ENCODE measurements at regions not wholly inside any gene's neighbourhood (a gene's known extent, or its start where the extent isn't known, plus 50 kb on each side); places are given as distances from the start of the nearest gene placed in this dataset.

DNA sequence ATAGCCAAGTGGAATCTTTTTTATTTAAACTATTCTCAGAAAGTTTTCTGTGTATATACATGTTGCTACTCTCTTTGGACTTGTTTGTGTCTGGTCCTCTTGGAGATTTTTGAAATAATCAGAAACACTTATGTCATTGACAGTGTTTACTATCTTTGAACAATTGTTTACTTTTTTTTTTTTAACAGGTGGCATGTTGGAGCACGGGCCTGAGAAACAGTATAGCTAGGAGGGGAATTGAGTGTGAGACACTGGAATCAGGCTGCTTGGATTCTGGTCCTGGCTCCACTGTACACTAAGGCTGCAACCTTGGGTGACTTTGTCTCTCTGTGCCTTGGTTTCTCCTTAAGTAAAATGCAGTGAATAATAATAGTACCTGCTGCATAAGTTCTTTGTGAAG lies 279.6 kb downstream of the PRL start:
- no peak overlapping the region for H3K4me3 ChIP-seq (ENCODE audit: low read depth, low read length)

GRCh38 chr6:22017766-22018165 lies 279.1 kb downstream of the PRL start:
- no peak overlapping the region for H3K4me3 ChIP-seq (ENCODE audit: low read depth, low read length)

- no peak overlapping the region for H3K4me3 ChIP-seq (ENCODE audit: low read depth, low read length)
Observed at GRCh38 chr6:22019857-22020256, 277.0 kb downstream of the PRL start.

DNA sequence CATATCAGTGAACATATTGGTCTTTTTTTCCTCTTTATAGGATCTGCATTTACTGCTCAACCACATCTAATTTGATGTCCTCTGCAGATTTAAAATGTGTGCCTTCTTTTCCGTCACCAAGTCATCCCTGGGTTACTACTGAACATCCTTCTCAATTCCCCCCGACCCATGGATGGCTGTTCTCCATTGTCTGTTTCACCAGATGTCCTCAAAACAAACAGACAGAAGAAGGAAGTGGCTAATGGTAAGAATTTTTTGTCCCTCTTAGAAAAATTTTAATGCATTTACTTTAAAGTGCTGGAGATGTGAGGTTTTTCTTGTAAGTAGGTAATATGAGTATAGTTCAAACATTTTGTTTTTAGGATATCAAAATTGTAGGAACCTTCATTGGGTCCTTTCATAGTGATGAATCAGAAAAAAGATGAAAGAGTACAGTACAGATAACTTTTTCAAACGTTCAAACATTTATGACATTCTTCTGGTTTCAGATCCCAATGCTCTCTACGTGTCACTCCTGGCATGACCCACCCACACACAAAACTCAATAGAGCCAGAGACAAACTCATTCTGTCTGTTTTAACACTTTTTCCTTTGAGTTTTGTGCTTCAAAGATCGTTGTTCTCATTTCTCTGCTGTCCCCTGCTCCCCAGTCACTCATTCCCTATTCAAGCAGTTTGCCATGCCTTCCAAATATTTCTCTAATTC lies 276.4 kb downstream of the PRL start:
- no peak overlapping the region for H3K4me3 ChIP-seq (ENCODE audit: low read depth, low read length)

DNA sequence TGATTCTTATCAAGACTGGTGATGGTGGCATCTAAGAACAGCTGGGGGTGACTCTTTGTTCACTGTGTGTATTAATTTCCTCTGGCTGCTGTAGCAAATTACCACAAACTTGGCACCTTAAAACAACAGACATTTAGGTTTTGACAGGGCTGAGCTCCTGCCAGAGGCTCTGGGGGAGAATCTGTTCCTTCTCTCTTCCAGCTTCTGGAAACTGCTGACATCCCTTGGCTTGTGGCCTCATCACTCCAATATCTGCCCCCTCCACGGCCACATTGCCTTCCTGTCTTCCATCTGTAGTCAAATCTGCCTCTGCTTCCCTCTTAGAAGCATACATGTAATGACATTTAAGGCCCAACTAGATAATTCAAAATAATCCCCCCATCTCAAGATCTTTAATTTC lies 274.9 kb downstream of the PRL start:
- H3K4me3 ChIP-seq (ENCODE audit: low read depth, low read length) = no peak overlapping the region

- no peak overlapping the region for H3K4me3 ChIP-seq (ENCODE audit: low read depth, low read length)
Observed at GRCh38 chr6:22023937-22024336, 272.9 kb downstream of the PRL start.

GRCh38 chr6:22024973-22025467 lies 271.8 kb downstream of the PRL start:
- H3K4me3 ChIP-seq (ENCODE audit: low read depth, low read length) = no peak overlapping the region

GRCh38 chr6:22025468-22026163 lies 271.2 kb downstream of the PRL start:
- no peak overlapping the region for H3K4me3 ChIP-seq (ENCODE audit: low read depth, low read length)

DNA sequence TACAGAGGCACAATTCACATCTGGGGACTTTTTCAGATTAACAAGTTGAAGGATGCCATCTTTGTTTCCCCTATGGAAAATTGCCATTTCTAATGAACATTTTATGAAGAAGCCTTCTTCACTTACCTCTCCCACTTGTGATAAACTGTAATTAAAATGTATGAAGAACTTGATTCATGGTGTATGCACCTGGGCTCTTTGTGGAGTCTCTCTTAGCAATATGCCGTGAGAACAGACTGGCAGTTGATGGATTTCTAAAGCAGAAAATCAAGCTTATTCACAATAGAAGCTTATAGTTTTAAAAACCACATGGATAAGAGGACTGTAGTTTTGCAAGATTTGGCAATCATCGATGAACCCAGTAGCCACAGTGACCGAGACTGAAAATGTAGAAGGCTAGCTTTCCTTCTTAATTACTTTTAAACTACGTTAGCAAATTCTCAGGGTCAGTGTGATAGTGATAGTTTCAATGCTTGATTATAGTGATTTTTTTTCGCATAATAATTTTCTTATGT lies 270.6 kb downstream of the PRL start:
- H3K4me3 ChIP-seq (ENCODE audit: low read depth, low read length) = no peak overlapping the region

DNA sequence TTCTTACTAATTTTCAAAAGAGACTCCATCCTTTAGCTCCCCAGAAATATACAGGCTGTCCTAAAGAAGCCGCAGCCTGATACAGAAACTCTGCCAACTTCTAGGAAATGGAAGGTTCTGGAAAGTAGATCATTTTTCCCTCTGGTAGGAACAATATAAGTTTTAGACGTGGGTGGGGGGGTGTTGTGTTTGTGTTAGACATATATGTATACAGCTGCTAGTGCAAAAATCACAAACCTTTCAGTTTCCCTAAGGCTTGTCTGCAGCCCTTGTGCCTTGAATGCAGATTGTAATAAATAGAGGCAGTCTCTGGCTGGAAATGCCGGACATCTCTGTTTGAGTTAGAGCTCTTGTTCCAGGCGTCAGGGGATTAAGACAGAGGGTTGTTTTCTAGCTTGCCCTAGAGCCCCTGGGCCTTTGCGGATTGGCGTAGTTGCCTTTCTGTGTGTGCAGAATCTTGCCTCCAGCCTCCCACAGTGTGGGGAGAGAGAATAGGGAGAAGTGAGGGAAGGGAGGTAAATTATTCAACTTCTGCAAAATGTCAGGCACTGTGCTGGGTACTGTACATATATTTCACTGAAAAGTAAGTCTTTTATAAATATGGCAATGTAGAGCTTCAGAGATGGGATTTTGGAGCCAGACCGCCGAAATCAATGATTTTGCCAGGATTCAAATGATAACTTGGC lies 269.7 kb downstream of the PRL start:
- H3K4me3 ChIP-seq (ENCODE audit: low read depth, low read length) = no peak overlapping the region

DNA sequence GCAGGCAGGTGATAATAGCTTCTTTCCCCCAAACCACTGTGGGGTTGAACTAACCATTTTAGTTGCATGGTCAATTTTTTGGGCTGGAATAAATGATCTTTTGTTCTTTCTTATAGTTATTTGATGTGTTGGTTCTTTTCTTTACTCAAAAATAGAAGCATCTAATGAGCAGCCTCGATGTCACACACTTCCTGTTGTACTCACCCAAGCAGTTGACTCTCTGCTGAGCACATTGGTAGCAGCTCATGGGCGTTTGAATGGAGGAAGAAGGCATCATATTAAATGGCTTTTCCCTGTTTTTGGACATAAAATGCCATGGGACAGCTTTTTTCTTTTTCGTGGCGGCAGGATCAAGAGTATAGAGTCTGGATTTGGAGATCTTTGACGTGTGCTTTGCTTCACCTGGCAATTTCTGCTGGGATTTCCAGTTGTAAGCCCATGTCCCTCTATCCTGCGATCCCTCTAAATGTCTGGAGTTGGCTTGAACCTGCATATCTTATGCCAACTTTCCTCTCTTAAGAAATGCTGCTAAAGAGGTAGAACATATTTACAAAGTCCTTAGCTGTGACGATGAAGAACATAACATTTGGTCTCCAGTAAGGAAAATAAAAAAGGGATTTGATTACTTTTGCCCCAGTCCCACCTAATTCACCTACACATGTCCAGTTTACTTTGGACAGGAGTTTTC lies 268.3 kb downstream of the PRL start:
- no peak overlapping the region for H3K4me3 ChIP-seq (ENCODE audit: low read depth, low read length)

DNA sequence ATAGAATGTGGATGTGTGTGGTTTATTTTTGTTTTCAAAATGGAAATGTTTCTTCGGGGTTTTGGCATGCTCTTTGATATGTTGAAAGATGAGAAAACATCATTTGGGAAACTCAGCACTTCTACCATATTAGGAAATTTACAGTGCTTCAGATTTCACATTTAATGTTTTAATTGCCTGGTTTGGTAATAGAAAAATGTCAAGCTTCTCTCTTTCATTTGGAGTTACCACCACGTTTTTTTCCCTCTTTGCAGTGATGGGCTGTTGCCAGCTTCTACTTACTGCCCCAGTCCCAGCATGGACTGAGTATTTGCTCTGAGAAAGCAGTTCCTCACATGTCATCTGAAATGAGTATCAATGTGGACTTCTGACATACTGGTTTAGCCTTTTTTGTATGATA lies 267.7 kb downstream of the PRL start:
- no peak overlapping the region for H3K4me3 ChIP-seq (ENCODE audit: low read depth, low read length)

DNA sequence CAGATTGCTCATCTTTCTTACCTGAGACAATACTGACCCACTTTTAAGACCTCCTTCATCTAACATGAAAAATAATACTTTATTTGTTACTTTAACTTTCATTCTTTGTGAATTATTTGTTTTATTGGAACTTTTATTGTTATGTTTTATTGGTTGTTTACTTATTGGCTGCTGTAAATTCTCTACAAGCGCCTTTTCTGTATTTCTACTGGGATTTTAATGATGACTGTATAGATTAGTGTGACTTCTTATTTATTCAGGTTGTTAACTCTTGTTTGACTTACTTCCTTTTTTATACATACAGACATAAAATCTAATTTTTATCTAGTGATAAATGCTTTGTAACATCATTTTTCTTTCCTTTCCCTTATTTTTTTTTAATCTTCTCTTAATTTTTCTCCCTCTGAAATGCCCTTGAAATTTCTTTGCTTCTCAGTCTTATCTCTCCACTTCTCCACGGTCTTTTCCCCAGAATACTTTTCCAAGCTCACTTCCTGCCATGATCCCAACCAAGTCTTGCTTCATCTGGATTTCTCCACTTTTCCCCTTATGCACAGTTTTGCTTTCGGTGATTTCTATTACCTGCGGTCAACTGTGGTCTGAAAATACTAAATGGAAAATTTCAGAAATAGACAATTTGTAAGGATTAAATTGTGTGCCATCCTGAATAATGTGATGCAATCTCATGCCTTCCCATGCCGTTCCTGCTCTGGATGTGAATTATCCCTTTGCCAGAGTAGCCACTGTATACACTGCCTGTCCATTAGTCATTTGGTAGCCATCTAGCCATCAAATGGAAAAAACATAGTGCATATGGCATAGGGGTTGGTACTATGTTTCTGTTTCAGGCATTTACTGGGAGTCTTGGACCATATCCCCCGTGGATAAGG lies 265.9 kb downstream of the PRL start:
- no peak overlapping the region for H3K4me3 ChIP-seq (ENCODE audit: low read depth, low read length)

DNA sequence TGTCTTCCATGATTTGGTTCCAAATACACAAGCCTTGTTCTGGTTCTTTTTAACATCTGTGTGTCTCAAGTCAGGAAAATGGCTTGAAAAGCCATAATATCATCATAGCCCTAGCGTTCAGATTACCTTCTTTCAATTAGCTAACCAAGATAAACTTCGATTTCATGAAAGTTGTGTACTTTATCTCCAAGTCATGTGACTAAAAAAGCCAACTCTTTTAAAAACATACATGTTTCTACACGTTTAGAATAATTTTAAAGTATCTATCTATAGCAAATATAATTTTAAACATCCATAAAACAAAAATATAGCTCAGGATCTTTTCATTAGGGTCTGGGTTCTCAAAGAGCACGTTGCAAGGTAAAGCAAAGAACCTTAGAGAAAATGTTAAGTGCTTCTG lies 261.1 kb downstream of the PRL start:
- no peak overlapping the region for H3K4me3 ChIP-seq (ENCODE audit: low read depth, low read length)

- H3K4me3 ChIP-seq (ENCODE audit: low read depth, low read length) = no peak overlapping the region
Observed at GRCh38 chr6:22036275-22036674, 260.6 kb downstream of the PRL start.

- no peak overlapping the region for H3K4me3 ChIP-seq (ENCODE audit: low read depth, low read length)
Observed at GRCh38 chr6:22036699-22037098, 260.1 kb downstream of the PRL start.

DNA sequence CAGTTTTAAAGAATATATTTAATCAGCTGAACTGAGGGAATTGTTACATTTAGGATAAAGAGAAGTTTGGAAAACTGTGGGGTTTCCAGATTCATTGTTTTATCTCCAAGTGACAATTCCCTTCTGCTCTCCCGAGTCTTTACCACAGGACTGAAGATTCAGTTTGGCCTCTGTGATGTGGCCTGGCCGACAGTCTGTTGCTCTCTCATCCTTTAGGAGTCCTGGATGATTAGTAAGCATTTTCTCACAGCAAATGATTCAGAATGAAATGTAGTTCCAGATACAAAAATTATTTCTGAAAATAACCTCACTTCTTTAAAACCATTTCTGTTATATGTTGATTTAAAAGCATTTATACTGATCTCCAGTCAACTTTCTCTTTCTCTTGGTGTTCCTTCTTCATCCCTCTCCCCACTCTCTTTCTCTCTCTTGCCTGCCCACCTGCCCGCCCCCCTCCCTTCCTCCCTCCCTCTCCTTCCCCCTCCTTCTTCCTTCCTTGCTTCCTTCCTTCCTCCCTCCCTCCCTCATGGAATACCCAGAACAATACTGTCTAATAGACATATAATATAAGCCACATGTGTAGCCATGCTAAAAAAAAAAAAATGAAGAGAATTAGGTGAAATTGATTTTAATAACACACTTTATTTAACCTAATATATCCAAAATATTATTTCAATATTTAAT lies 254.9 kb downstream of the PRL start:
- no peak overlapping the region for H3K4me3 ChIP-seq (ENCODE audit: low read depth, low read length)

- no peak overlapping the region for H3K4me3 ChIP-seq (ENCODE audit: low read depth, low read length)
Observed at GRCh38 chr6:22042706-22043105, 254.1 kb downstream of the PRL start.

DNA sequence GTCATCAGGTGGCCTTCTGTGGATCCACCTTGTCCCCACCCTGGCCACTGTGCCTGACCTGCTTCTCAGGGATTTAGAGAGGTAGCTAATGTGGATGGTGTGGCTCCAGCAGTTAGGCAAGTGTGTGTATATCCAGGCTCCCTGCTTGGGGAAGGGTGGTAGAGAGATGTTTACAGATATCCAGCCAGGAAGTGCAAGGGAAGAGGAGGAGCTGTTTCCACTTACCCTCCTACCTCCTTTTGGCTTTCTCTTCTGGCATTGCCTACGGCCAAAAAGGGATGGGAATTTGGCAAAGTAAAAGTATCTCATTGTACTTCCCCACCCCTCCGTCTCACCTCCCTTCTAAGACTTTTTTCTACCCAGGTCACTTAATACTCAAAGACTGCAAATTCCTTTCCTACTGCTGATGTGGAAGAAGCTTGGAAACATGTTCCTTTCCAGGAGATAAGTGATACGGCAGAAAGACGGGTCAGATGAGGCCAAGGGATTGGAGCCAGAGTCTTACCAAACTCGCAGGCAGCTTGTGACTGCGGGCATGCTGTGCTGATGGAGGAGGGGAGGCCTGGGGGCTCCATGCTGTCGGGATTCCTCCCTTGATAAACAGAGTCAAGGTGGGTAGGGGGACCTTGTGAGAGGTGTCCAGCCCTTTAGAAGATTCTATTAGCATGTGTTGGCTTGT lies 253.4 kb downstream of the PRL start:
- no peak overlapping the region for H3K4me3 ChIP-seq (ENCODE audit: low read depth, low read length)
